ENCODE measurements at regions not wholly inside any gene's neighbourhood (a gene's known extent, or its start where the extent isn't known, plus 50 kb on each side); places are given as distances from the start of the nearest gene placed in this dataset.

GRCh38 chr15:60057554-60057953 lies 53.4 kb downstream of the FOXB1 start:
- no peak for DNase-seq

DNA sequence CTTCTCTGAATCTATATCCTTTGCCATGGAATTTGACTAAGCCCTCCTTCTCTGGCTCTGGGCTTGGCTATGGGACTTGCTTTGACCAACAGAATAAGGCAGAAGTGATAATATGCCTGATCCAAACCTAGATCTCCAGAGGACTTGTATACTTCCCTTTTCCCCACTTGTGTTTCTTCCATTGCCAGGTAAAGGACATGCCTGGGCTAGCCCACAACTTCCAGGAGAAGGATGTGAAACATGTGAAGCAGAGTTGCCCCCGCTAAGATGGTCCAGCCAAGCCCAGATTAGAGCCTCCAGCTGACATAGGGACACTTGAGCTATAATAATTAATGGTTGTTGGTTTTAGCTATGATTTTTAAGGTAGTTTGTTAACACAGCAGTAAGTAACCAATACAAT lies 55.1 kb downstream of the FOXB1 start:
- no peak for DNase-seq

DNA sequence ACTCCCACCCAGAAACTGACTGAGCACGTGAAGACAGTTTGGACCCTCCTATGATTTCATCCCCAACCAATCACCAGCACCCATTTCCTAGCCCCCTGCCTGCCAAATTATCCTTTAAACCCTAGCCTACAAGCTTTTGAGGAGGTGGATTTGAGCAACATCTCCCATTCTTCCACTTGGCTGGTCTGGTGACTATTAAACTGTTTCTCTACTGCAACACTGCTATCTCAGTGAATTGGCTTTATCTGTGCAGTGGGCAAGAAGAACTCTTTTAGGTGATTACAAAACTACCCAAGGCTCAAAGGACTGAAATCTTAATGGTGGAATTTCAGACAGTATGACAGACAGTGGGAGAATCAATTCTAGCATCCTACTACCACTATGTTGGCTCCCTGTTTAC lies 57.6 kb downstream of the FOXB1 start:
- DNase-seq, result no peak

- DNase-seq, result peak; percentile 75
These were observed 58.7 kb downstream of the FOXB1 start for GRCh38 chr15:60062826-60063225.

- DNase-seq, result no peak
These were observed 61.8 kb downstream of the FOXB1 start for GRCh38 chr15:60065951-60066350.

DNA sequence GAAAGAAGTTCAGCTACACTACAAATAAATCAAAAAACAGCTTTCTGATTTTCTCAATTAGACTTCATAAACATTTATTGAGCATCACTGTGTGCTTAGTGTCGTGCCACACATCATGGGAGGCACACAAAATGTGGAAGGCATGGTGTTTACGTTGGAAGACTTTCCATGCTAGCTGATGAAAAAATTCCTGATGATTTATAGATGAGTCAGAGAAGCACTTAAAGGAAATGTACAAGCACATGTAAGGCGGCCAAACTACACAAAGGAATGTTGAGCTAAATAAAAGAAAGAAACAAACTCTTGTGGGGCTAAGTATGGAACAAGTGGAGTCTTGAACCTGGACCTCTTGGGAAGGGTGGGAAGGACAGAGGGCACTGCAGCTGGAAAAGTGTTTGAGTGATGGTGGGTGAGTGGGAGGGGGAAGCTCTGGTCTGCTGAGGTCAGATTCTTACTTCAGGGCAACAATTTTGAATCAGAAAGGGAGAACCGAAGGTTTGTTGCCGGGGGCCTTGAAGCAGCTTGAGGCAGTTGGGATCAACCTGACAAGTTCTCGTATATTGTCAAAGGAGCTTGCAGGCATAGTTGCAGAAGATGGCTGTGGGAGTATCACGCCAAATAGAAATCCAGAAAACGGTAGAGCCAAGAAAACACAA lies 66.9 kb downstream of the FOXB1 start:
- DNase-seq, result peak; percentile 89

DNA sequence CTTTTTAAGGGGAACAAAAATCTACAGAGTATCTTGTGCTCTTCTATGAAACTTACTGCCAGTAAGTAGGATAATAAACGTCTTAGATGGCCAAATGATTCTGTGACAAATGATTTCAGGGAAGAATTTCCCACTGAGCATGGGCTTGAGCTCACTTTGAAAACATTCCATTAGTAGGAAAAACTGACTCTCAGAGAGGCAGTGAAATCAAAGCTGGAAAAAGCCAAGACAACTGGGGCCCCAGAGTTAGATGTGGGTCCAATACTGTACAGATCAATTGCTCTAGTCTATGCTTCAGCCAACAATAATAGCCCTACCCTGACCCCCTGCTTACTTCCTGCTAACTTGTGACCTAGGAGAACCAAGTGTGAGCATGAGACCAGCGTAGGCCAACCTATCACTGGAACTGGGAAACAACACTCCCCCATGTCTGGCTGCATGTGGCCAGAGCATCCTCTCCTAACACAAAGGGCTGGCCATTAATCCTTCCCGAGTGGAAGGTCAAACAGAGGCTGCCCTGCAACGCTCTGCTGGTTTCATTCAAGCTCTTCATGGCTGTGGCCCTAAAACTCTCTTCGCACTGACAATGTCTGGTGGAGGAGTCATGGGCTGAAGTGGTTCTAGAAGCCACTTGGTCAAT lies 68.8 kb downstream of the FOXB1 start:
- DNase-seq, result no peak

DNA sequence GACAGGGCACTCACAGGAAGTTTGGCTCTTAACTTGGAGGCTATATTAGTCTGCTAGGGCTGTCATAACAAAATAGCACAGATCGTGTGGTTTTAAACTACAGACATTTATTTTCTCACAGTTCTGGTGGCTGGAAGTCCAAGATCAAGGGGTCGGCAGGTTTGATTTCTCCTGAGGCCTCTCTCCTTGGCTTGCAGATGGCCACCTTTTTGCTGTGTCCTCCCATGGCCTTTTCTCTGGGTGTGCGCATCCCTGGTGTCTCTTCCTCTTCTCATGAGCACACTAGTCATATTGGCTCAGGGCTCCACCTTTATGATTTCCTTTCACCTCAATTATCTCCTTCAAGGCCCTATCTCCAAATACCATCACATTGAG lies 69.3 kb downstream of the FOXB1 start:
- DNase-seq, result no peak

DNA sequence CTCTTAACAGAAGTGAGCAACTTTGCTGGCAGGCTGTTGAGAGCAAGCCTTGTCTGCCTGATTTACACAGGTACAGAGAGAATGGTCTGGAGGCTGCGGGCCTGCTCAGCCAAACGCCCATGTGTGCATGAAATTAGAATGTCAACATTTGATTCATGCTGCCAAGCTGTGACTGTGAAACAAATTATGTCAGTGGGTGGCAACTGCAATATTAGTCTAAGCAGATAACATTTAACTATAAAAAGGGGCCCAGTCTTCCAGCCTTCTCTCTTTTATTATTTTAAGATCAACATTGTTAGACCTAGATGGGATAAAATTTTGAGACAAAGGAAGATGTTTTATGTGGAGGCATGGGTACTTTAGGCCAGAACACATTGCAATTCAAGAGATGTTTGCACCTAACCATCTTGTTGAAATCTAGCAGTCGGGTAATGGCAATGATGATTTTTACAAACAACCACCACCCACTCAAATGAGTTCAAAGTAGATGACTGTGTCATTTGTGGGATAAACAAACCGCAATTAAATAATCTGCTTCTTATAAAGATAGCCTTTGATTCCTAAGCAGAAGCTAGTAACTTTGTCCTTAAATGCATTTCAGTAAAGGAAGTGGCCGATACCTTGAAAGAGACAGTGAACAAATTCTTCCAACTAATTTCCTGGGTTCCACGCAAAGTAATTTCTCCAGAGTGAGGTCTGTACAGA lies 70.2 kb downstream of the FOXB1 start:
- DNase-seq, result no peak

- no peak for DNase-seq
These were observed 71.9 kb downstream of the FOXB1 start for GRCh38 chr15:60076045-60076444.

DNA sequence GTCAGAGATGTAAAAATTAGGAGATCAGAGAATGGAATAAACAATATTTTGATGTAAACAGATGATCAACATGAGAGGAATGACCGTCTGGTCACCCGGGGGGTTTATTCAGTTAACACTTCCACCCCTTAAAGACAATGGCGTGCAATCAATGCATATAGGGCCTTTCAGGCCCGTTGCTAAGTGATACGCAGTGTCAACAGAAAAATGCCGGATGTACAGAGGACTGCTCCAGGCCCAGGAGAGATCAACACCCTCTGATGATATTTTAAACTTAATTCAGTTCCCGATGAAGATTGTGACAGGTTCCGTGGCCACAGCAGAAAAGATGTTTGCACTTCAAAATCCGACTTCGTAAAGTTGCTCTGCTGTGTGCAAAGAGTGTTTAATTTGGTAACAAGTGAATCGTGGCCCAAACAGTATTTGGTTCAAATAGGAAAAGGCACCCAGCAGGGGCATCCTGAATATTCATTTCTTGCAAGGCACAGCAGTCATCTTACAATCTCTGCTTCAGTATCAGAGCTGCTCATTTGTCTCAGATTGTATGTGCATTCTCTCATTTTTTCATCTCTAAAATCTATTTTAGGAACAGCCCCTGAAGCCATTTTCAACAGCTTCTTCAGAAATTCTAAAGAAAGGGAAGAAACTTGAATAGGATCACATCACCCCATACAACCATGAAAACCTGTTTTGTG lies 72.6 kb downstream of the FOXB1 start:
- DNase-seq, result no peak

DNA sequence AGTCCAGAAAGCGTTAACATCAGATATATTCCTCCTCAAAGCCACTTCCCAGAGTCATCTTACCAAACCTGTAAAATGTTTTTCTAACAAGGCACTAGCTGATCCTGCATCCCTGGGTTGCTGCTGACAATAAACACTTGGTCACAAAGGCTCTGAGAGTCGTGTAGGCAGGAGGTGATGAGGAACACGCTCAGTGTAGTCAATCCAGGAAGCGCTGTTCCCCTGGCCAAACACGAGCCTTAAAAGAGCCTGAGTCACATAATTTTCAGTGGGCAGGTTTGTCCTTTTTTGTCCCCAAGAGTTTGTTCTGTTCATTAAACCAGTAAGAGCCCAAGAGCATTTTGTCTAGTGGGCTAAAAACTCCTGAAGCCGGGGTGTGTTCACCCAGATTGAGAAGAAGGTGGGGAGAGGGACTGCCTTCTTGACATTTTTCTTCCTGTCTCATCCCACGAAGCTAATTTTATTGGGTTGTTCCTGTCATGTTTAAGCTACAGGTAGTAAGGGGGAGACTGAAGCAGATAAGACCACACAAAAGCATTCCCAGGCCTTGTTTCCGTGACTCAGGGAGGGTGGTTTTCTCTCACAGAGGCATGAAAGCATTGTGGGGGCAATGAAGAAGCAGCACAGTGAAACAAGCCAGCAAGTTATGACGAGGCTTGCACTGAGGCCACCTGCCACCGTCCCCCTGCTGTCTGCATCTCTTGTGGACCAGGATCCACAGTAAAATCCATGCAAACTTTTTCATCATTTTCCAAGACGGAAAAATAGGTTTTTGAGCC lies 73.7 kb downstream of the FOXB1 start:
- no peak for DNase-seq

GRCh38 chr15:60079210-60079609 lies 75.1 kb downstream of the FOXB1 start:
- peak; percentile 23 for DNase-seq

- DNase-seq, result no peak
These were observed 77.9 kb downstream of the FOXB1 start for GRCh38 chr15:60081976-60082375.

DNA sequence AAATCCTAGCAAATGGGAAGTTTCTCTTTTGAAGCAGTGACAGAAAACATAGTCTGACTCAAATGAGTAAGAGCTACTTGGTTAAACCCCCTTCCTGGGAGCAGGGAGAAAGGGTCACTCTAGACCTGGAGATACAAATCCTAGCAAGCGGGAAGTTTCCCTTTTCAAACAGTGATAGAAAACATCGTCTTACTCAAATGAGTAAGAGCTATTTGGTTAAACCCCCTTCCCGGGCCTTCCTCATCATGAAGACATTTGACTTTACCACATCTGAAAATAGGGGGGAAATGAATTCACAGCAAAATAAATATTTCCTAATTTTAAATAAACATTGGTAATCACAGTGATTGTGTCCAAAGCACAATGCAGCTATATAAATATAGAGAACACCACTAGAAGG lies 79.2 kb downstream of the FOXB1 start:
- no peak for DNase-seq

GRCh38 chr15:60086681-60087429 lies 82.7 kb downstream of the FOXB1 start:
- DNase-seq, result peak; percentile 19

DNA sequence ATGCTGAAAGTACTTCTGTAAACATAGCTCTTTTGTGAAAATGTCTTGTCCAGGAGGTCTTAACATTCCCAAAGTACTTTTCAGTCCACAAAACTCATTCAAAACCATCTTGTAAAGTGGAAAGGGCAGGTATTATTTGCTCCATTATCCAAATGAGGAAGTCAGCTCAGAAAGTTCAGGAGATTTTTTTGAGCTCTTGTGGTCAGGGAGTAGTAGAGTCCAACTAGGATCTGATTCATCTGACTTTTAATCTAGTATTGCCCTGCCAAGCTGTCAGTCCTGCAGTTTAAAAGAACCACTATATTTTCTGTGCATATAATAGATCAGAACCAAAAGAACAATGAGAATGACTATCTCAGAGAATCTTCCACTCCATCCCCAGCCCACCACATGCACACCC lies 83.5 kb downstream of the FOXB1 start:
- peak; percentile 69 for DNase-seq

DNA sequence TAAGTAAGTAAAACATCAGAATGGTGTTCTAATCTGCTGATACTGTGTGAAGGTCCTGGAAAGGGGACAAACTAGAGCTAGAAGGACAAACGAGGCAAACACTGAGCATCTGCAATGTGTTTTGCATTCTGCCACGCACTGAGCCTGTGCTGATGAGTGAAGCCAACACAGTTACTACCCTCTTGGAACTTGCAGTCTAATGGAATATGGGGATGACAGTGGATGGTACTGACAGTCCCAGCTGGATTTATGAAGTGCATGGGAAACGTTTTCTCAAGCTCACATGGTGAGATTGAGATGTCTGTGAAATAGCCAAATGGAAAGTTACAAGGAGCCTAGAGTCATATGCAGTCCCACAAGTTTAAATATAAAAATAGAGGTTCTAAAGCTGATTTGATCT lies 86.6 kb downstream of the FOXB1 start:
- DNase-seq, result no peak

DNA sequence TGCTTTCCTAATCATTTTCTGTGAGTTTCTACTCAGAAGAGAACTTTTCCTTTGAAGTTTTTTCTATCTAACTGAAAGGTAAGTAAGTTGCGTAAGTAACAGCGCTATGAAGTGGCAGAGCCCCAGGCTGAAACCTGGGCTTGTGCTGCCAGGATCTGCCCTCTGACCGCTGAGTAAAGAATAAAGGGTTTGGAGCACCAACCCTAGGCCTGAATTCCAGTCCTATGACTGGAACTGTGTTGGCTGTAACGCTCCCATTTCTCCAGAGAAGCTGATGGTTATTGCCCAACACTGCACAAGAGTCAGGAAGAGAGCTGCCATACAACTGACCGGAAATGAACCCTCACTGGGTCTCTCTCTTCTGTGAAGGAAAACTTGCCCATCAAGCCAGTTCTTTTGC lies 87.0 kb downstream of the FOXB1 start:
- peak; percentile 100 for DNase-seq

GRCh38 chr15:60091911-60092310 lies 87.8 kb downstream of the FOXB1 start:
- DNase-seq, result no peak

DNA sequence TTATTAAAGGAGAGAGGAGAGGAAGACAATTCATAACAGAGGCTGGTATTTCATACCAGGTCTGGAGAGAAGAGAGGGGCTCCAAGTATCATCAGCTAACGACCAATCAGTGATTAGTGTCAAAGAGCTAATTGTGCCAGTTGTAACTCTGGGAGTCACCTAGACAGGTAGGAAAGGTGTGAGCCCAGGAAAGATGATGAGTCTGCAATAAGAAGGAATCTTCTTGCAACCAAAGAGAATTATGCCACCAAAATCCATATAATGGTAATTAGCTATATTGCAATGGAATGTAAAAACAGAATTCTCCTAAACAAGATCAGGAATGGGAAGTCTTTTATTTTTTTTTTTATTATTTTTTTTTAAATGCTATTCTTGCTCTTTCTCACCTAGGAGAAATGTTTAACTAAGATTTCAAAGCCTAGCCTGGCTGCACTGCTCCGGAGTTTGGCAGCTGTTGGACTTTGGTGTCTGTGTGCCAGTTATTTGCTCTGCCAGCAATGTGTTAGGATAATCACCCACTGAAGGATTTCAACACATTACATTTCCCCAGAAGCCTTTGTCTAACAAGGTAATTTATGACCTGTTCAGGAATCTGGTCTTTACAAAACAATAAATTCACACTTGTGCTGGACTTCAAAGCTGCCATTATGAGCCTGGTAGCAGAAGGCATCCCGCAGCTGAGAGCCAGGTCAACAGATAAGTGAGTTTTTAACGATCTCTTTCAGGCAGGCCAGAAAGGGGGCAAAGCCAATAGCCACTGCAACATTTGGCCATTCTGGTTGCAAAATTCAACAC lies 89.4 kb downstream of the FOXB1 start:
- DNase-seq, result peak; percentile 82
